Cardiac fibroblast (primary cell): ENCODE measurements at regions not wholly inside any gene's neighbourhood (a gene's known extent, or its start where the extent isn't known, plus 50 kb on each side); places are given as distances from the start of the nearest gene placed in this dataset.

Experiments used
- DNase-seq, 2 donors: peaks; one replicate each; pipeline versions ENCODE4 v3.0.0 to v3.0.0-alpha.2; 2010; ENCODE audit warnings: low read depth in 2 of 2
- H3K4me3 ChIP-seq, 2 donors: replicated peaks in 1 of 2; 1 replicate in 1 of 2; 2 replicates in 1 of 2; pipeline ENCODE4 v1.5.1; 2011; ENCODE audit warnings: low read depth in 2 of 2, low read length in 2 of 2, mild to moderate bottlenecking in 2 of 2, moderate library complexity in 1 of 2
- TF ChIP-seq, protein P1 (sequence below): IDR thresholded peaks from one replicate; pipeline ENCODE4 v1.5.1; 2011; ENCODE audit warnings: low read depth, mild to moderate bottlenecking, low read length, inconsistent platforms

DNA sequence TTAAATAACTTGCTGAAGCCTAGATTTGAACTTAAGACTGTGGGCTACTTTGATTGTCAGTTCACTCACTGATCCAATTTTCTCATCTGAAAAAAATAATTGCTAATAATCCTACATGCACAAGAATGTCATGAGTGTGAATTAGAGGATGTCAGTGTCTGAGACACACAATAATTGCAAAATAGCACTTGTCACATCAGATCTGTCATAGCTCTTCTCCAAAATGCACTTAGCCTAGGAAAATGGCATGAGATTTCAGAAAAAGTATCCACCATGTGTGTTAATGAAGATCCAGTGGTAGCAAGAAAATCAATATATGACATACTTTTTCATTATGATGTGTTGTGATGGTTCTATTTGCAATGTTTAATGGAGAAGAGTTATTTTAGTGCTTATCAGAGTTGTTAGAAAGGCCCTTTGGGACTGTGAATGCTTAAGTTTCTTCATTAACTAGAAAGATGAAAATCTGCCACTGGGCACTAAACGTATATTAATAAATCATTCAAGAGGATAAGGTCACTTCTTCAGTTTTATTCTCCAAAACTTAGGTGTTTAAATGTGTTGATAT, 786.2 kb downstream of the C6orf118 start:
- TF ChIP-seq, protein P1, sequence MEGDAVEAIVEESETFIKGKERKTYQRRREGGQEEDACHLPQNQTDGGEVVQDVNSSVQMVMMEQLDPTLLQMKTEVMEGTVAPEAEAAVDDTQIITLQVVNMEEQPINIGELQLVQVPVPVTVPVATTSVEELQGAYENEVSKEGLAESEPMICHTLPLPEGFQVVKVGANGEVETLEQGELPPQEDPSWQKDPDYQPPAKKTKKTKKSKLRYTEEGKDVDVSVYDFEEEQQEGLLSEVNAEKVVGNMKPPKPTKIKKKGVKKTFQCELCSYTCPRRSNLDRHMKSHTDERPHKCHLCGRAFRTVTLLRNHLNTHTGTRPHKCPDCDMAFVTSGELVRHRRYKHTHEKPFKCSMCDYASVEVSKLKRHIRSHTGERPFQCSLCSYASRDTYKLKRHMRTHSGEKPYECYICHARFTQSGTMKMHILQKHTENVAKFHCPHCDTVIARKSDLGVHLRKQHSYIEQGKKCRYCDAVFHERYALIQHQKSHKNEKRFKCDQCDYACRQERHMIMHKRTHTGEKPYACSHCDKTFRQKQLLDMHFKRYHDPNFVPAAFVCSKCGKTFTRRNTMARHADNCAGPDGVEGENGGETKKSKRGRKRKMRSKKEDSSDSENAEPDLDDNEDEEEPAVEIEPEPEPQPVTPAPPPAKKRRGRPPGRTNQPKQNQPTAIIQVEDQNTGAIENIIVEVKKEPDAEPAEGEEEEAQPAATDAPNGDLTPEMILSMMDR: no peak
- DNase-seq: no peak

GRCh38 chr6:164520916-164521315, 788.5 kb downstream of the C6orf118 start:
- TF ChIP-seq, protein P1: no peak
- DNase-seq: no peak
- no peak overlapping the region for H3K4me3 ChIP-seq

More for the DNA sequence above, 786.2 kb downstream of the C6orf118 start:
- no peak overlapping the region for H3K4me3 ChIP-seq

DNA sequence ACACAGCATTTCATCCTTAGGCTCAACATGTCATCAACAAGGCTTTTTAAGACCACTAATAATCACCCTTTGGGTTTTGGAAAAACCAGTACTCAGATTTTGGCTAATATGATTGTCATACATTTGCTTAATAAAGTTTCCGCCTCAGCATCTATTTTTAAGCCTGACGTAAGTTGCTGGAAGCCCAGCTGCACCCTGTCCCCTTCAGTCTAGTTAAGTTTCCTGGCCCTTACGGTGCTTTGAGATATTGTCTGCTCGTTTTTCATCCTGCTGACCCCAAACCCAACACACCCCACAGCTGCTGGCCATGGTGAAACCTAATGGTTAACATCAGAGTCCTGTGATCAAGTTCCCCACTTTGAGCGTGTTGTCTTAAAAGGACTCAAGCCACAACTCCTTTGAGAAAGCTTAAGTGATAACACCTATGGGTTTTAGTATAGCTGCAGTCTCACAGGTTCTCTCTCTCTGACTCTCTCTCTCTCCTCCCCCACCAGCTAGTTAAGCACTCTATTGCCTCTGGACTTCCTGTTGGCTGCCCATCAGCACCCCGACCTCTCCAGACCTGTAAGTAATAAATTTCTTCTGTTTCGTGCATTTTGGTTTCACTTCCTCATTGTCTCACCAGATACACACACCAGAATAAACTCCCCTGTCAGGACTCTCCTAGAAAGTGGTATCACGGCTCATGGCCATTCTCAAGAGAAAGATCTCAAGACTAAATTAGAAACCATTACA, 802.0 kb downstream of the C6orf118 start:
- H3K4me3 ChIP-seq: no peak overlapping the region
- DNase-seq: no peak
- TF ChIP-seq, protein P1: no peak

DNA sequence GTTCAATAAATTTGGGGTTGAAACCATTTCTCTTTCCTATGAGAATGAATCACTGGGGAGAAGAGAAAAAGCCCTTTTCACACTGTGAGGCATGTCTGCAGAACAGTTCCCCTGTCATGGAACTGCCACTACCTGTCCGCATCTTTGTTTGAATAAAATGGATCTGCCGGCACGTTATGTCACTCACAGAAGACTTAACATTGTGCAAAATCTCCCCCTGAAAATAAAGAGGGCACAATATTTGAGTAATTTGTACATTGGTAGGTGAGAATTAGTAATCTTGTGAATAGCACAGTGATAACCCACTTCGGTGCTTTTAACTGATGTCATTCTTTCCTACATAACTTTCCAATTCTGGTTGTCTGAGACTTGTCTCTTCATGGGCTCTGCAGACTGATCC, 804.0 kb downstream of the C6orf118 start:
- H3K4me3 ChIP-seq: no peak overlapping the region
- DNase-seq: no peak
- TF ChIP-seq, protein P1: no peak

GRCh38 chr6:164502833-164503232, 806.6 kb downstream of the C6orf118 start:
- no peak overlapping the region for H3K4me3 ChIP-seq
- no peak for DNase-seq
- TF ChIP-seq, protein P1: no peak

DNA sequence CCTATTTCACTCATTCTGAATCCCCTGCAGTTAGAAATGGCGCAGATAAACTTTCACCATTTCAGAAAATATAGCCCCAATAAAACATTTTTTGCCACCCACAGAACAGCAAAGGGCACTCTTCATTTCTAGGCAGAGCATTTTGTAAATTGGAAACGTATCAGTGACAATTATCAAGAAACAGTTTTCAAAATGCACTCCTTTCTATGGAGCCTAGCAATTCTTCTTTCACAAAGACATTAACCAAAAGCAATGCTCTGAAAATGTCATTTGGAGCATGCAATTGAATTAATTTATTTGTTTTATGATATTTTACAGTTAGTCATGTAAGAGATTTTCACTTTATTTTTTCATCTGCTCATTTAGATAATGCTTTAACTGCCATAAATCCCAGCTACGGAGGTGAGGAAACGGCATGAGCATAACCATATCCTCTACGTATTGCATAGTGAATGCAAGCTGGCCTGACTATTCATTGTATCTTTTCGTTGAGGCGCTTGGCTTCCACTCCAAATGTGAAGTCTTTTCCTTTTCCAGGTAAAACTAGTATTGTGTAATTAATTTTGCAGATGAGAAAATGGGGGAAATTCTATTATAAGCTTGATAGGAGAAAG, 813.4 kb downstream of the C6orf118 start:
- TF ChIP-seq, protein P1: no peak
- no peak overlapping the region for H3K4me3 ChIP-seq
- no peak for DNase-seq
